Panc1 (cell line): ENCODE measurements at regions not wholly inside any gene's neighbourhood (a gene's known extent, or its start where the extent isn't known, plus 50 kb on each side); places are given as distances from the start of the nearest gene placed in this dataset.

Experiments
- ATAC-seq: fragments of 200-7000 bp; cut with Tn5 transposase; 2 replicates; pipeline ENCODE4 v1.9.1; 2020; ENCODE audit warnings: mild to moderate bottlenecking, moderate library complexity
- BruUV-seq: library from RNA; stranded (reverse); fragments of 400-500 nt; replicated peaks from 2 replicates; lab custom pipeline; 2021; lab: Mats Ljungman, UMichigan
- CTCF ChIA-PET: fragments of 300-600 bp; sonication (Branson Sonifier 250); formaldehyde crosslinking; loops from one replicate; lab custom pipeline; 2022; ENCODE audit warnings: antibody characterized with exemption; lab: Charles Lee
- POLR2A ChIA-PET: fragments of 300-600 bp; sonication (Branson Sonifier 250); formaldehyde crosslinking; loops from one replicate; lab custom pipeline; 2022; ENCODE audit warnings: antibody characterized with exemption; lab: Charles Lee
- DNase-seq: peaks from one replicate; pipeline ENCODE4 v3.0.0-alpha.2; 2010; ENCODE audit warnings: low read depth, low spot score
- H3K27ac ChIP-seq: 2 replicates; pipeline ENCODE4 v1.5.1; 2011; ENCODE audit warnings: mild to moderate bottlenecking, low read length, inconsistent platforms
- H3K27me3 ChIP-seq: fragments of 200-500 bp; sonication (Bioruptor generic); 2 replicates; pipeline ENCODE4 v1.6.0; 2014; ENCODE audit warnings: low read length, inconsistent platforms; ENCODE audit not compliant: control insufficient read depth, insufficient read depth
- H3K36me3 ChIP-seq: fragments of 200-500 bp; sonication (Bioruptor generic); 2 replicates; pipeline ENCODE4 v1.5.1; 2014; ENCODE audit warnings: inconsistent platforms, mild to moderate bottlenecking, low read length, moderate library complexity; ENCODE audit not compliant: control insufficient read depth, insufficient read depth
- H3K4me1 ChIP-seq: 2 replicates; pipeline ENCODE4 v1.5.1; 2011; ENCODE audit warnings: inconsistent platforms, mild to moderate bottlenecking, low read length, moderate library complexity; ENCODE audit not compliant: control insufficient read depth, insufficient read depth
- H3K4me3 ChIP-seq, 2 experiments: 2 replicates each; pipeline ENCODE4 v1.5.1; 2011 to 2012; ENCODE audit warnings: low read depth in 2 of 2, low read length in 2 of 2, mild to moderate bottlenecking in 2 of 2, inconsistent platforms in 1 of 2, moderate library complexity in 1 of 2
- H3K9me3 ChIP-seq: fragments of 200-500 bp; sonication (Bioruptor generic); 2 replicates; pipeline ENCODE4 v1.5.1; 2014; ENCODE audit warnings: low read depth, mild to moderate bottlenecking, inconsistent platforms, low read length, moderate library complexity; ENCODE audit not compliant: control insufficient read depth, insufficient read depth
- CTCF ChIP-seq: fragments of 450-650 bp; IDR thresholded peaks from 2 replicates; pipeline ENCODE4 v1.5.1; 2017; ENCODE audit warnings: mild to moderate bottlenecking
- POLR2AphosphoS5 ChIP-seq: IDR thresholded peaks from 2 replicates; pipeline ENCODE4 v1.6.1; 2012; ENCODE audit warnings: mild to moderate bottlenecking, low read depth, low read length, moderate library complexity
- REST ChIP-seq, 2 experiments: IDR thresholded peaks; 2 replicates each; pipeline ENCODE4 v1.6.1; 2011 to 2012; ENCODE audit warnings: low read depth in 2 of 2, control low read depth in 1 of 2, low read length in 1 of 2, mild to moderate bottlenecking in 1 of 2, moderate library complexity in 1 of 2; ENCODE audit not compliant: insufficient read depth in 1 of 2
- SIN3A ChIP-seq: IDR thresholded peaks from 2 replicates; pipeline ENCODE4 v1.6.1; 2012; ENCODE audit warnings: low read depth, mild to moderate bottlenecking, low read length, moderate library complexity, borderline replicate concordance; ENCODE audit not compliant: insufficient read depth
- TCF7L2 ChIP-seq: IDR thresholded peaks from 2 replicates; pipeline ENCODE4 v1.6.1; 2011; ENCODE audit warnings: mild to moderate bottlenecking, low read depth, low read length, inconsistent platforms
- in situ Hi-C: cut with HindIII; loops from 2 replicates; pipeline ENCODE4 v1.10.0; 2016; ENCODE audit warnings: low sequenced_read_pairs, low pct_unique_long_range_greater_than_20kb
- intact Hi-C: fragments of 100-400 bp; cut with micrococcal nuclease; formaldehyde crosslinking; loops from one replicate; pipeline ENCODE4 v1.10.0; 2022; ENCODE audit not compliant: unreplicated experiment

- Histone ChIP-seq H3K4me1 (no peaks in the 10 kb centered on the region), H3K9me3 (no peaks in the 10 kb centered on the region), H3K27ac (no peak overlapping the region), H3K27me3 (no peaks in the 10 kb centered on the region; the same call in 1 of the 2 replicates), H3K4me3 (no peak overlapping the region), H3K36me3 (no peaks in the 10 kb centered on the region)
- ChIA-PET POLR2A (no interaction called here), CTCF (no interaction called here)
- ATAC-seq (no peak), DNase-seq (no peak)
- no TSS peak for BruUV-seq
- in situ Hi-C loops (no loop called here), intact Hi-C loops (no loop called here)
- no peak for TF ChIP-seq TCF7L2
- TF ChIP-seq REST (IDR thresholded peaks at IDR 0.05; ENCODE audit: insufficient read depth in 1 of 2, low read depth in 2 of 2, low read length in 1 of 2), result no peak
- TF ChIP-seq POLR2AphosphoS5, result no peak
- TF ChIP-seq SIN3A, result no peak
- TF ChIP-seq CTCF, result no peak
These were observed 838.6 kb downstream of the BCL11B start for GRCh38 chr14:98433436-98433835.

- no TSS peak for BruUV-seq
- DNase-seq (no peak), ATAC-seq (no peak)
- no peaks in the 10 kb centered on the region for H3K36me3 ChIP-seq
- no peaks in the 10 kb centered on the region for H3K4me1 ChIP-seq
- ChIA-PET POLR2A (no interaction called here), CTCF (no interaction called here)
- H3K27me3 ChIP-seq, result no peaks in the 10 kb centered on the region
- intact Hi-C loops, result no loop called here
- in situ Hi-C loops, result no loop called here
- H3K27ac ChIP-seq, result no peak overlapping the region
- H3K4me3 ChIP-seq, result no peak overlapping the region
- TF ChIP-seq TCF7L2, result no peak
- TF ChIP-seq SIN3A, result no peak
- TF ChIP-seq REST (IDR thresholded peaks at IDR 0.05; ENCODE audit: insufficient read depth in 1 of 2, low read depth in 2 of 2, low read length in 1 of 2), result no peak
- no peak for TF ChIP-seq CTCF
- TF ChIP-seq POLR2AphosphoS5, result no peak
- H3K9me3 ChIP-seq, result no peaks in the 10 kb centered on the region
These were observed 834.9 kb downstream of the BCL11B start for GRCh38 chr14:98437113-98437512.
